Right lobe of liver (tissue), 4 donors: ENCODE measurements at regions not wholly inside any gene's neighbourhood (a gene's known extent, or its start where the extent isn't known, plus 50 kb on each side); places are given as distances from the start of the nearest gene placed in this dataset.

ENCODE experiments used
- POLR2A ChIP-seq: fragments of 450-650 bp; IDR thresholded peaks from one replicate; pipeline ENCODE4 v1.6.1; 2017; ENCODE audit warnings: antibody characterized with exemption, mild to moderate bottlenecking
- TF ChIP-seq, protein P1 (sequence below), 4 donors: fragments of 200-600 bp in 3 of 4; fragments of 450-650 bp in 1 of 4; IDR thresholded peaks; one replicate each; pipeline versions ENCODE4 v1.5.1 to v1.8.0; 2016 to 2022; ENCODE audit warnings: antibody characterized with exemption in 4 of 4, mild to moderate bottlenecking in 2 of 4
- donor health status: DM: no; HTN: no; CAD: no.
- donor health status: DM: no; HTN: no; CAD: no.
- donor health status: DM: no; HTN: yes; CAD: no.

DNA sequence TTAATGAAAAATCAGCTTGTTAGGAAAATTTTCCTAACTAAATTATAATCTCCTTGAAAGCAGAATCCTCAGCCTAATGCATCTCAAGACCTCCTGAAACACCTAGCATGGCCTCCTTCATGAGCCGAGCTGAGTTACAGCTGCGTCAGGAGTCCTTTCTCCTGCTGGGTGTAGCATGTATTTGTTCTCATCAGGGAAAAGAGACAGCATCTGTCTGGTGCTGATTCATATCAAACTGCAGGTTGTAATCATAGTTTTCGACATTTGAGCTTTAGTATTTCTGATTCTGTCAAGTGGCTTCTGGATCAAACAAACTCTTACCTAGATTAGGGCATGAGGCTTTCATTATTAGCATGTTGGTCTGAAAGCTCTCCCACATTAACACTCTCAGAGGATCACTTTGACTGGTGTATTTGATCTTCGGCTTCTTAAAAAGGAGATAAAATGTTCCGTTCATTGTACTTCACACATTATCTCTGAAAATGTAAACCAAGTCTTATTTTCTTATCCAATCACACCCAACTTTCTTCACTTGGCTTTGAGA lies 140.1 kb upstream of the FRG1 start:
- TF ChIP-seq, protein P1, sequence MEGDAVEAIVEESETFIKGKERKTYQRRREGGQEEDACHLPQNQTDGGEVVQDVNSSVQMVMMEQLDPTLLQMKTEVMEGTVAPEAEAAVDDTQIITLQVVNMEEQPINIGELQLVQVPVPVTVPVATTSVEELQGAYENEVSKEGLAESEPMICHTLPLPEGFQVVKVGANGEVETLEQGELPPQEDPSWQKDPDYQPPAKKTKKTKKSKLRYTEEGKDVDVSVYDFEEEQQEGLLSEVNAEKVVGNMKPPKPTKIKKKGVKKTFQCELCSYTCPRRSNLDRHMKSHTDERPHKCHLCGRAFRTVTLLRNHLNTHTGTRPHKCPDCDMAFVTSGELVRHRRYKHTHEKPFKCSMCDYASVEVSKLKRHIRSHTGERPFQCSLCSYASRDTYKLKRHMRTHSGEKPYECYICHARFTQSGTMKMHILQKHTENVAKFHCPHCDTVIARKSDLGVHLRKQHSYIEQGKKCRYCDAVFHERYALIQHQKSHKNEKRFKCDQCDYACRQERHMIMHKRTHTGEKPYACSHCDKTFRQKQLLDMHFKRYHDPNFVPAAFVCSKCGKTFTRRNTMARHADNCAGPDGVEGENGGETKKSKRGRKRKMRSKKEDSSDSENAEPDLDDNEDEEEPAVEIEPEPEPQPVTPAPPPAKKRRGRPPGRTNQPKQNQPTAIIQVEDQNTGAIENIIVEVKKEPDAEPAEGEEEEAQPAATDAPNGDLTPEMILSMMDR (IDR thresholded peaks at IDR 0.05), result no peak
- TF ChIP-seq POLR2A, result no peak
